ENCODE measurements at regions not wholly inside any gene's neighbourhood (a gene's known extent, or its start where the extent isn't known, plus 50 kb on each side); places are given as distances from the start of the nearest gene placed in this dataset.
"Not testable (repeated sequence)": the region's sequence is repeated elsewhere in the genome, so short reads cannot be mapped to it uniquely, and the experiment has no call there.

- Histone ChIP-seq H3K27ac (ENCODE audit: low read depth, low read length, poor library complexity, severe bottlenecking) (no peak overlapping the region), H2AFZ (ENCODE audit: low read length) (no peak overlapping the region), H3K4me1 (ENCODE audit: insufficient read depth, low read length, severe bottlenecking) (peaks cover 25% of the 10 kb centered on the region), H3K79me2 (ENCODE audit: insufficient read depth, low read length) (no peaks in the 10 kb centered on the region), H4K20me1 (ENCODE audit: insufficient read depth, low read length) (no peaks in the 10 kb centered on the region), H3K9me2 (ENCODE audit: low read depth, low read length) (no peaks in the 10 kb centered on the region), H3K27me3 (ENCODE audit: insufficient read depth, low read length) (no peaks in the 10 kb centered on the region), H3K4me3 (ENCODE audit: low read depth, low read length, poor library complexity, severe bottlenecking) (no peak overlapping the region), H3K9me3 (ENCODE audit: low read length) (no peaks in the 10 kb centered on the region), H3K4me2 (ENCODE audit: low read length) (no peak overlapping the region), H3K36me3 (ENCODE audit: insufficient read depth, low read length) (no peaks in the 10 kb centered on the region), H3F3A (ENCODE audit: insufficient read depth, low read length) (no peaks in the 10 kb centered on the region), H3K9ac (ENCODE audit: low read length) (no peak overlapping the region)
- no peak for TF ChIP-seq EZH2 (IDR thresholded peaks at IDR 0.05; ENCODE audit: borderline replicate concordance, low read length)
- TF ChIP-seq CTCF (IDR thresholded peaks at IDR 0.05; ENCODE audit: low read length) = no peak
These were observed 1382.1 kb downstream of the AACS start for GRCh38 chr12:126447346-126447745.

GRCh38 chr12:126451809-126452208 lies 1386.6 kb downstream of the AACS start:
- no peak for TF ChIP-seq EZH2 (IDR thresholded peaks at IDR 0.05; ENCODE audit: borderline replicate concordance, low read length)

GRCh38 chr12:126452686-126453085 lies 1387.5 kb downstream of the AACS start:
- H4K20me1 ChIP-seq (ENCODE audit: insufficient read depth, low read length); H3K9me2 ChIP-seq (ENCODE audit: low read depth, low read length); H2AFZ ChIP-seq (ENCODE audit: low read length); H3K27me3 ChIP-seq (ENCODE audit: insufficient read depth, low read length); H3K4me1 ChIP-seq (ENCODE audit: insufficient read depth, low read length, severe bottlenecking); H3K4me2 ChIP-seq (ENCODE audit: low read length); H3K27ac ChIP-seq (ENCODE audit: low read depth, low read length, poor library complexity, severe bottlenecking); H3K4me3 ChIP-seq (ENCODE audit: low read depth, low read length, poor library complexity, severe bottlenecking); H3F3A ChIP-seq (ENCODE audit: insufficient read depth, low read length); H3K36me3 ChIP-seq (ENCODE audit: insufficient read depth, low read length); H3K9me3 ChIP-seq (ENCODE audit: low read length); H3K9ac ChIP-seq (ENCODE audit: low read length); H3K79me2 ChIP-seq (ENCODE audit: insufficient read depth, low read length): not testable (repeated sequence)

More at GRCh38 chr12:126451809-126452208, 1386.6 kb downstream of the AACS start:
- Histone ChIP-seq H3K9ac (ENCODE audit: low read length) (no peak overlapping the region), H4K20me1 (ENCODE audit: insufficient read depth, low read length) (no peaks in the 10 kb centered on the region), H3K9me2 (ENCODE audit: low read depth, low read length) (no peaks in the 10 kb centered on the region), H3K27ac (ENCODE audit: low read depth, low read length, poor library complexity, severe bottlenecking) (no peak overlapping the region), H2AFZ (ENCODE audit: low read length) (no peak overlapping the region), H3K4me3 (ENCODE audit: low read depth, low read length, poor library complexity, severe bottlenecking) (no peak overlapping the region), H3K9me3 (ENCODE audit: low read length) (no peaks in the 10 kb centered on the region), H3K36me3 (ENCODE audit: insufficient read depth, low read length) (no peaks in the 10 kb centered on the region), H3K27me3 (ENCODE audit: insufficient read depth, low read length) (no peaks in the 10 kb centered on the region), H3K79me2 (ENCODE audit: insufficient read depth, low read length) (no peaks in the 10 kb centered on the region), H3K4me2 (ENCODE audit: low read length) (no peak overlapping the region), H3F3A (ENCODE audit: insufficient read depth, low read length) (no peaks in the 10 kb centered on the region), H3K4me1 (ENCODE audit: insufficient read depth, low read length, severe bottlenecking) (no peaks in the 10 kb centered on the region)

GRCh38 chr12:126454581-126454980 lies 1389.3 kb downstream of the AACS start:
- no peaks in the 10 kb centered on the region for H3F3A ChIP-seq (ENCODE audit: insufficient read depth, low read length)
- H2AFZ ChIP-seq (ENCODE audit: low read length) = no peak overlapping the region
- H3K4me3 ChIP-seq (ENCODE audit: low read depth, low read length, poor library complexity, severe bottlenecking) = no peak overlapping the region
- H3K9ac ChIP-seq (ENCODE audit: low read length) = no peak overlapping the region
- TF ChIP-seq EZH2 (IDR thresholded peaks at IDR 0.05; ENCODE audit: borderline replicate concordance, low read length) (no peak), CTCF (IDR thresholded peaks at IDR 0.05; ENCODE audit: low read length) (no peak)
- no peak overlapping the region for H3K27ac ChIP-seq (ENCODE audit: low read depth, low read length, poor library complexity, severe bottlenecking)
- no peaks in the 10 kb centered on the region for H4K20me1 ChIP-seq (ENCODE audit: insufficient read depth, low read length)
- no peaks in the 10 kb centered on the region for H3K9me2 ChIP-seq (ENCODE audit: low read depth, low read length)
- no peaks in the 10 kb centered on the region for H3K4me1 ChIP-seq (ENCODE audit: insufficient read depth, low read length, severe bottlenecking)
- H3K36me3 ChIP-seq (ENCODE audit: insufficient read depth, low read length) = no peaks in the 10 kb centered on the region
- H3K79me2 ChIP-seq (ENCODE audit: insufficient read depth, low read length) = no peaks in the 10 kb centered on the region
- no peak overlapping the region for H3K4me2 ChIP-seq (ENCODE audit: low read length)
- H3K9me3 ChIP-seq (ENCODE audit: low read length) = no peaks in the 10 kb centered on the region
- H3K27me3 ChIP-seq (ENCODE audit: insufficient read depth, low read length) = no peaks in the 10 kb centered on the region
